HG03064 (cell line): ENCODE measurements at regions not wholly inside any gene's neighbourhood (a gene's known extent, or its start where the extent isn't known, plus 50 kb on each side); places are given as distances from the start of the nearest gene placed in this dataset.
"Not testable (repeated sequence)": the region's sequence is repeated elsewhere in the genome, so short reads cannot be mapped to it uniquely, and the experiment has no call there.

Source experiments
- ATAC-seq: cut with Tn5 transposase; IDR thresholded peaks from one replicate; pipeline ENCODE4 v1.9.1; 2021; ENCODE audit warnings: low read depth; ENCODE audit not compliant: unreplicated experiment

DNA sequence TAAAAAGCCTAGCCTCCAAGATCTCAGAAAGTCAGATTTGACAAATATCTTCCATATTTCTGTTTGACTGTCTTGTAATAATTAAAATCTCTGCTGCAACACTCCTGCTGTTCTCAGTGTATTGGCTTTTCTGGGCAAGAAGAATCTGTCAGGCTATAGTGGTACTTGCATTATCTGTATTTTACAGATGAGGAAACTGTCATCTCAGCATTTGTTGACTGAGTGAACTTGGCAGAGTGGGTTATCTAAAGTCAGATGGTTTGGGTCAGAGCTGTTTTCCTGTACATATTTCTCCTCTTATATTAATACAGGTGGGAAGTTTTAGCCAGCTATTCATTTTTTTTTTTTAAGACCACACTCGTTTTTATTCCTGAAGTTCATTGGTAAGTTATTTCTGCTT, 1378.2 kb upstream of the PCDH20 start:
- ATAC-seq: no peak

DNA sequence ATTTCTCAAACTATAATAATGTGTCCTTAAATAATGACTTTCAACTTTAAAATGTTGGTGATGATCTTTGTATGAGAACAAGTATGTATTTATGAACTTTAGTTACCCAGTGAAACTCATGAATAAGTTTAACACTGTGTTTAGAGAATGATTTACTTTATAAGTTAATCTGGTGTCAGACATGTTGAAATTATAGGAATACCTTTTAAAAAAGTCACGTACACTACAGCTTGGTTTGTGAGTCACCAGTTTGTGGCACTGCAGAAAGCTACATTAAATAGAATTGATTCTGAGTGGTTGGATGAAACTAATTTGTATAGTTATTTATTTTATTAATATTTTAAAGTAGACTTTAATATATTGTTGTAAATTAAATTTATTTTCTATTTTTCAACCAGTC, 1366.2 kb upstream of the PCDH20 start:
- no peak for ATAC-seq

DNA sequence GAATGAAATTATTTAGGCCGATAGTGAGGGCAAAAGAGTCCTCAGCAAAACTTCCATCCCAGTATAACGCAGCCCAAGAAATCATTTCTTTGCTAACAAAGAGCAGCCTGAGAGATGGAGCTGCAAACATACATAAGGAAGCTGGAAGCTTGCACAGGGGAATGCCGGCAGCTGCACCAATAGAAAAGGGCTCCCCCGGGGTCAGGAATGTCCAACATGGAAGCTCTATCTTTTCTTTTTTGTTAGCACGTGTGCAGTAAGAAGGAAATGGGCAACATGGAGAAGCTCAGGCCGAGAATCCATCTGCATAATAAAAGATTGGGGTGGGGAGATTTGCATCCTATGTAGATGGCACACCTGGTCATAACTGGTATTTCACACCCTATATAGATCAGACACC, 1363.5 kb upstream of the PCDH20 start:
- ATAC-seq: no peak

DNA sequence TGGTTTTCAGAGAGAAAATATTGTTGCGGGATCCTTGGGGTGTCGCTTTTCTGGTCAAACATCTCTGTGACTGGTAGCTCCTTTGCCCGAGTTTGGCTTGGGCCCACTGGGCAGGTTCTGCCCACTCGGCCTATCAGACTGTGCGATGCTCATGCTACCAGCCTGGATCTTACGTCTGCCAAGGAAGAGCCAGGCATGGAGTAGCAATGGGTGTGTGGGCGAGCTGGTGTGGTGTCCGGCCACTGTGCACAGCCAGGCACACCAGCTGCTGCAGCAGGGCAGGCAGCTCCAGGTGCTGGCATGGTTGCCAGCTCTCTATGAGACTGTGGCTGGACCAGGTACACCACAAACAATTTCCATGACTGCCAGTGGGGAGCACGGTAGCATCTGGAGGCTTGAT, 1351.8 kb upstream of the PCDH20 start:
- ATAC-seq: no peak

DNA sequence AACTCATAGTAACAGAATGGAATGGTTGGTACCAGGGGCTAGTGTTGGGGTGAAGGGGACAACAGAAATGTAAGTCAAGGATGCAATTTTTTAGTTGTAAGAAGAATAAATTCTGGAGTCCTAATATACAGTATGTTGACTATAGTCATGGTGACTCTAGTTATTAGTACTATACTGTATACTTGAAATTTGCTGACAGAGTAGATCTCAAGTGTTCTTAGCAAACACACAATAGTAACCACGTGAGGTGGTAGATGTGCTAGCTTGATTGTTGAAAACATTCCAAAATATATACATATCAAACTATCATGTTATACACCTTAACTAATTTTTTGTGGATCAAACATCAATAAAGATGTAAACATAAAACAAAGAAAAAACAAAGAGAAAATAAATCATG, 1345.1 kb upstream of the PCDH20 start:
- no peak for ATAC-seq

DNA sequence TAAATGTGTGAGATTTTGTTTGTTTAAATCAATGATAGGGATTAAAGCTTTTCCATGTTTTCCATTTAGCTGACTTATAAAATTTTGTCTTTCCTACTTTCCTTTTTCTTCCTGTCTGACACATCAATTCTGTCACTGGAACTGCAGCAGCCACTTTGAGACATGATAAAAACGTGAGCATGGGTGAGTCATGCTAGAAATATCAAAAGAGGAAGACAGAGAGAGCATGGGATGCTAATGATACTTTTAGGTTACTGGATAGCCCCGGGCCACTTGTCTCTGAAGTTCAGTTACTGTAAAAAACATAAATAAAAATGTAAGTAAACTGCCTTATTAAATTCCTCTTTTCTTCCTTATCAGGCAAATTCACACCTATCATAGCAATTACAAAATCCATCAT, 1332.0 kb upstream of the PCDH20 start:
- no peak for ATAC-seq

DNA sequence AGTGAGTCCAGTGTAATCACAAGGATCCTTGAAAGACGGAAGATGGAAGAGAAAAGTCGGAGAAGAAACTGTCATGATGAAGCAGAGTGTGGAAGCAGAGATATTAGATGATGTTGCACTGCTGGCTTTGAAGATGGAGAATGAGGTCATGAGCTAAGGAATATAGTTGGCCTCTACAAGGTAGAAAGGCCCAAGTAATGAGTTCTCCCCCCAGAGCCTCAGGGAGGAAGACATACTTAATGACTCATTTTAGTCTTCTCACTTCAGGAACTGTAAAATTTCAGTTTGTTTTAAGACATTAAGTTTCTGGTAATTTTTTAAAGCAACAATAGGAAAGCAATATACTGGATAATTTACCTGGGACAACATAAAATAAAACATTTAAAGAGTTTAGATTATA, 1331.5 kb upstream of the PCDH20 start:
- ATAC-seq: no peak

DNA sequence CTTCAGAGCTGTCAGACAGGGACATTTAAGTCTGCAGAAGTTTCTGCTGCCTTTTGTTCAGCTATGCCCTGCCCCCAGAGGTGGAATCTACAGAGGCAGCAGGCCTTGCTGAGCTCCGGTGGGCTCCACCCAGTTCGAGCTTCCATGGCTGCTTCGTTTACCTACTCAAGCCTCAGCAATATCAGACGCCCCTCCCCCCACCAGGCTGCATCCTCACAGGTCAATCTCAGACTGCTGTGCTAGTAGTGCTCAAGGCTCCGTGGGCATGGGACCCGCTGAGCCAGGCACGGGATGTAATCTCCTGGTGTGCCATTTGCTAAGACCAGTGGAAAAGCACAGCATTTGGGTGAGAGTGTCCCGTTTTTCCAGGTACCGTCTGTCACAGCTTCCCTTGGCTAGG, 1314.1 kb upstream of the PCDH20 start:
- ATAC-seq: not testable (repeated sequence)

DNA sequence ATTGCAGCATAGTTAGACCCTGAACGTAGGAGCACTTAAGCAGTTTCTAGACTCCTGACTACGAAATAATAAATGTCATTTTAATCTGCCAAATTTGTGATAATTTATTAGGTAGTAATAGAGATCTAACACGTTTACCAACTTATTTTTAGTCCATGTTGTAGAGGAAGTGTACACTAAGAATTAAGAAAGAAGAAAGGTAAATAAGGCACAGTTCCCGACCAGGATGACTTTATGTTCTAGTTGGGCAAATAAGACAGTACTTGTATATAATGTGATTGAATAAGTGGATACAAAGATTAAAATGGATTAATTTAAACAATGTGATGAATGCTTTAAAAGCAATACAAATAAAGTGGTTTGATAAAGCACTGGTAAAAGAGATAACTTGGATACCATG, 1306.2 kb upstream of the PCDH20 start:
- ATAC-seq: no peak

DNA sequence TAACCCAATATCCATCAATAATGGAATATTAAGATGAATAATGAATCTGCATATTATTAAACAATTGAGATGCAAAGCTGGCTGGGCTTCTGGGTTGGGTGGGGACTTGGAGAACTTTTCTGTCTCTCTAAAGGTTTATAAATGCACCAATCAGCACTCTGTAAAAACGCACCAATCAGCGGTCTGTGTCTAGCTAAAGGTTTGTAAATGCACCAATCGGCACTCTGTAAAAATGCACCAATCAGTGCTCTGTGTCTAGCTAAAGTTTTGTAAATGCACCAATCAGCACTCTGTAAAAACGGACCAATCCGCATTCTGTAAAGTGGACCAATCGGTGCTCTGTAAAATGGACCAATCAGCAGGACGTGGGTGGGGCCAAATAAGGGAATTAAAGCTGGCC, 1296.3 kb upstream of the PCDH20 start:
- ATAC-seq: not testable (repeated sequence)

DNA sequence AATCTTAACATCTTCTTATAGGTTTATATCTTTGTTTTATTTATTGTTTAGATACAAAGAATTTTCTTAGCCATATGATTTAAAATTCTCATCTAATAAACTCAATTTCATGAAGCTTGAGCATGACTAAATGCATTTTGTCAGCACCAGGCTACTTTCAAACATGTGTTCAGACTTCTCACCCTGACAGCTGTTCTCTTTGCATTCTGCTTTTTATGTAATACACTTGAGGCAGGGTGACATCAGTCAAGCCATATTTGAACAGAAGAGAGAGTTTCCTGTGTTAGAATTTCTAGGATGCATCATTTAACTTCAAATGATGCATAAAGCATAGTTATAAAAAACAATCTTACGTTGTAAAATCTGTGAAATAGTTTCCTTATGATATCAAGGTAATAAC, 1295.1 kb upstream of the PCDH20 start:
- ATAC-seq: no peak

DNA sequence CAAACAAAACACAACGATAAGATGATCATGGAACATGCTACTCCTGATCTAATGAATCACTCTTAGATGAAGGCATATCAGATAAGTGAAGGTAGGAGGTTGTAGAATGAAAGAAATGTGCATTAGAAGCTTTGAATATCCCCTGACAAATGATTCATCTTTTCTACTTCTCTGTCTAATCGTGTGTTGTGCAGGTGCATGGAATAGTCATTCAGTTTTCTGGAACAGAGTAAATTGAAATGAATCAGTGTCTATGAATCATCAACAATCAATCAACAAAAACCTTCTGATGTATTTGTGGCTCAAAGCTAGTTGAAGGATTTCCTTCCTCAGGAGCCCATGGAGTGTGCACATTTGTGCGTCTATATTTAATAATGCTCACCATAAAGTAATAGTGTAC, 1290.4 kb upstream of the PCDH20 start:
- ATAC-seq: no peak

DNA sequence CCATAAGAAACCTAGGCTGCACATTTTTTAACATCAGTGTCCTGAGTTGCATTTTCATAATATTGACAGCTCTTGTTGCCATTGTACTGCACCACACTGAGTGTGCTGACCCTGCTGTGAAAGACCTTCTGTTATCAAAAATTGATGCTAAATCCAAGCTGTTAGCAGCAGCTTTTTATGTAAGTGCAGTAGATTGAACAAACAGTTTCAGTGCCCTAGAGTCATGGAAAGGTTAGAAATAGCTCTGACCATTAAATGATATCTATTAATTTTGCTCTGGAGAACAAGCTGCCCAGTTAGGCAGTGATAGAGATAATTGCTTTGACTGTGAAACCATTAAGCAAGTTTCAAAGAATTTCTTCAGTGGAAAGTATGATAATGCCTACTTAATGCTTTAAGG, 1289.2 kb upstream of the PCDH20 start:
- no peak for ATAC-seq

DNA sequence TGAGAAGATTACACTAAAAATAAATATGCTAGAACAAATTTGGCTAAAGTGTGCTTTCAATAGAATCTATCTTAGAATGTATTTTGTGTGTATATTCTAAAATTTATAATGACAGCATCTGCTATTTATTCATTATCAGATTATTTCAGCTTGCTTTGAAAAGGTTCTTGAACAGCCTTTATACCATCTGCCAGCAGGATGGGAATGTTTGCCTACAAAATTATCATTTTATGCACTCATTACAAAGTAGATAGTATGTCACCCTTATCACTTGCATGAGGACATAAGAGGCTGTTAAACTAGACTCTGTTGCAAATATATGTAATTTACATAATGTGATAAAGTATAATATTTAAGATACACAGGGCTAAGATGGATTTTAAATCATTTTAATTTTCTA, 1286.9 kb upstream of the PCDH20 start:
- no peak for ATAC-seq

DNA sequence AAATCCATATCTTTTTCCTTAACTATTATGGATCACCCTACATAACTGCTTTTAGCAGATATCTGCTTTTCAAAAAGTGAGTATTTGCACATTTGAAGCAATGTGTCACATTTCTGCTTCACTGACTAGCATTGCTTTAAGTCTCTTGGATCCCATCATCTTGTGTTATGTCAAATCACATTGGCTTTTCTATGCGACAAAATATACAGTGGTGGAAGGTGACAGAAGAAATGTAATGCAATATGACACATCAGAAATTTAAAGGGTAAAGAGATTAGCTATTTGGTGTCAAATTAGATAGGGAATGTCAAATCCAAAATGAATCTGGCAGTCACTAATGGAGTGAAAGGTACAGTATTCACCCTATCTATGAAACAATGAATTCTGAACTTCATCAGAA, 1282.1 kb upstream of the PCDH20 start:
- ATAC-seq: no peak

DNA sequence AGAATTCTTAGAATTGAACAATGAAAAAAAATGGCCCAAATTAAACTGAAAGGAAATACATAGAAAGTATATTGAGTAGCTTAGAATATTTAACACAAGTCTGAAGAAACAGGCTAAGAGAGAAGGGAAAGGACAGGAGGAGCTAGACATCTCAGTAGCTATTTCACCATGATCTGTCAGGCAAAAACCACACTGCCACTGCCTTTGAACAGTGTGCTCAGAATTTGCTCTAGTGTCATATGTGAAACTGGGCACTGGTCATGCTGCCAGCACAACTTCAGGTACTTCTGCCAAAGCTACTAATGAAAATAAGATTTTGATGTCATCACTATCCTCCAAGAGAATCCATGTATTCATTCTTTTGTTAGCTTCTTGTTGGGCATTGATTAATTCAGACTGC, 1280.8 kb upstream of the PCDH20 start:
- no peak for ATAC-seq

DNA sequence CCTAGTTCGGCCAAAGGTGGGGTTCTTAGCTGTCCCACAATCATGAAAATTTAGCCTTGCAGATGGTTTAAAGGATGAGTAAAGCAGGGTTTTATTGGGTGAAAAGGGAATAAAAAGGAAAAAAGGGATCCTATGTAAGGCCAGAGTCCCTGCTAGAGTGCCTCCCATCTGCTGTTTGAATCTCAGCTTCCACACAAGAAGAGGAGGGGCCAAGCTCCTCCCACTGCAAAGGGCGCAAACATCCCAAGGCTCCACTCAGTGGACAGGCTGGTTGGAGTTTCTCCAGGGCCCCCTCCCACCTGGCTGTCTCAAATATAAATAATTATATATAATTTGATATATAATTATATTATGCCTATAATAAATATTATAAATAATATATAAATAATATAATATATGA, 1272.1 kb upstream of the PCDH20 start:
- no peak for ATAC-seq

DNA sequence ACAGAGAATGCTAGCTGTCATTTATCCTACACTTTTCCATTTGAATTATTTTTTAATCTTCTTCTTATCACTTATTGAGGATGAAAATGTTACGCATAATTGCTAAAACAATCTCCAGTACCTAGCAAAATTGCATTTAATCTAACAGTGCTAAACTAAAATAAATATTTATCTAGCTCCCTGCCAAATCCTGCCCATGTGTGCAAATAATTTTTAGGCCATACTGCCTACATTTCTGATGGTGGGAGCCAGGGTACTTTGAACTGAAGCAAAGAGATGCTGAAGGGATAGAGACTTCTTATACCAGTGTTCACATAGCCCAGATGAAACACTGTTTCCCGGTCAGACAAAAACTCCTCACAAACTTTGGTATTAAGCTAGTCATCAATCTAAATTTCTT, 1268.7 kb upstream of the PCDH20 start:
- ATAC-seq: no peak

DNA sequence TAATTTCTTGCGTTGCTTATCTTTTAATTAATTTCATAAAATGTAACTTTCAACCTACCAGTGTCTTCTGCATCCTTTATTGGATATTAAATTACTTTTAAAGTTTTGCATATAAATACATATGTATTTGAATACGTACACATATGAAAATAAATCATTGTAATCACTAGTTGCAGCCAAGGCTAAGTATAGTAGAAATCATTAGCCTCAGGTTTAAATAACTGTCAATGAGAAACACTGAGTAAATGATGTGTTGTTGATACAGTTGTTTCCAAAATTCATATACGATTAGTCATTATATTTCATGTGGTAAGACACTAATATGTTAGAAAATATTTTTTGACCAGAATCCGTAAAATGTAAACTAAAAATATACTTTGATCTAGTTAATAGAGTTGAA, 1267.1 kb upstream of the PCDH20 start:
- no peak for ATAC-seq

DNA sequence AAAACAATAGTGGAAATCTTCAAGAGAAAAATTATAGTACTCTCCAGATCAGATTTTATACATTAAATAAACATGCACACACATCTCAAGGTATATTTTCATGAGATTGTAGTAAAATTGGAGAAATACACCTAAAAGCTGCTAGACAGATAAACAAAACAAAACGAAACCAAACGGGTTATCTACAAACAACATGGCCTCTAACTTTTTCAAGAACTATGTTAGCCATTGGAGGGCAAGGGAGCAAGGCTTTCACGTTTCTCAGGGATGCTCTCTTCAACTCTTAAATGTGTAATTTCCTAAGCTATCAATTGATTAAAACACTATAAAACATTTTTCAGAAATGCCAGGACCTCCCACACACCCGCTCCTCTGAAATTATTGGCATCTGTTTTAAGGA, 1262.4 kb upstream of the PCDH20 start:
- no peak for ATAC-seq

DNA sequence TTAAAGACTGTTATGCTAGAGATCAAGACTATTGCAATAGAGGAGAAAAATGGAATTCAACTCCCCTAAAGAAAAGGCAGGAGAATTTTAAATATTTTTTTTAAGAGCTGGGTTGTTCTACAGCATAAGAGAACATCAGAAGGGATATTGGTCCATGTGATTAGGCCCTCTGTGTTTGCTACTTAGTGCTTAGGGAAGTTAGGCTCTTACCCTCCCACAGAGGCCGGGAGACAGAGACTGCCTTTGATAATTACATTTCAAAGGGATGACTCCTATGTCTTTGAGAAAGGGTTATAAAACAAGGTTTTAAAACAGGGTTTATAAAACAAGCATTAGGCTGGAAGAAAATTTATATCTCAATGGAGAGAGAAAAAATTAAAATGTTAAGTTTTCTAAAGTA, 1248.1 kb upstream of the PCDH20 start:
- no peak for ATAC-seq

DNA sequence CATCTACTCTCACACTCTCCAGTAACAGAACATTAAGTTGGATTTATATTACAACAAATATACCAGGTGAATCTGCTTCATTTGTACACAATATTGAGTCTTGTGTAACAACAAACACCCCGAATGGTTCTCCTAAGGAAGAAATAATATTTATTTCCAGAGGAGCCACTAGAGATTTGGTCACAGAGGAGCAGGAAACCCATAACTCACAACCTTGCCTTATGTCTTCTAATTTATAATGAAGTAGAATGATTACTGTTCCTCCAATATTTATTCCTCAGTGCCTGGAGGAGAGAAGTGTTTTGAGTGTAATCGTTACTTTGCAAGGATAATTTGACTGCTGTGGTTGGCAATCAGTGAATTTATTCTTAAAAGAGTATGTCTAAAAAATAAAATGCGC, 1243.7 kb upstream of the PCDH20 start:
- no peak for ATAC-seq

DNA sequence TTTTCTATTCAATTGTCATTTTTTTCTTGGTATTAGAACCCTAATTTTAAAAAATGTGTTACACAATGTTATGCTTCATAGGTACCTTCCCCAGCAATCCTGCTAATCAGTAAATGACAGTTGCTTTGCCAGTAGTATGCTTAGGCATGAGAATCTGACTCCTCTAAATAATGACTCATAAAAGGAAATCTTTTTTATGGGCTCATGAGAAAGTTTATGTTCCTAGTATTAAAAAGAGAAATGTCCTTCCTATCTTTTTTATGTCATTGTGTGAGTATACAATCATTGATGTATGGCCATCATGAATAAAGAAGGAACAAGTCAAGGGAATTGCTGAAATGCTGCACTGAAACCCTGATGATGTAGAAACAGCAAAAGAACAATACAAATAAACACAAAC, 1237.7 kb upstream of the PCDH20 start:
- no peak for ATAC-seq
